GM21447 (cell line): ENCODE measurements at regions not wholly inside any gene's neighbourhood (a gene's known extent, or its start where the extent isn't known, plus 50 kb on each side); places are given as distances from the start of the nearest gene placed in this dataset.

Experiments
- ATAC-seq: cut with Tn5 transposase; IDR thresholded peaks from one replicate; pipeline ENCODE4 v1.9.1; 2021; ENCODE audit not compliant: unreplicated experiment

DNA sequence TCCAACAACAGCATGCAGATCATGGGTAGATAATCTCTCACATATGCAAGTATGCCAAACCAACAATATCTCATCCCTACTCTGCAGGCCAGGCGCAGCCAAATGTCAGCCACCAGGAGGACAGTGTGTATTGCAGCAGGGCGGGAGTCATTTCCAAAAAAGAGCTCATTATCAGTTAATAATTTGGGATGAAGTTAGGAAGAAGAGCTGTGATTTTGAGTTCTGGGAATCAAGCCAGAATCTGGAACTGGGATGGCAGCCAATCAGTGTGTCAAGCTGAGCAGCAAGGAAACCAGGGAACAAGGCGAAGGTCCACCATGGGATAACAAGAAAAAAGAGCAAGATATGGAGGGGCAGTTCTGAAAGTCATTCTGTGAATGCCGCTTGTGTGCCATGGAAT lies 88.2 kb upstream of the CAMK2D start:
- no peak for ATAC-seq

DNA sequence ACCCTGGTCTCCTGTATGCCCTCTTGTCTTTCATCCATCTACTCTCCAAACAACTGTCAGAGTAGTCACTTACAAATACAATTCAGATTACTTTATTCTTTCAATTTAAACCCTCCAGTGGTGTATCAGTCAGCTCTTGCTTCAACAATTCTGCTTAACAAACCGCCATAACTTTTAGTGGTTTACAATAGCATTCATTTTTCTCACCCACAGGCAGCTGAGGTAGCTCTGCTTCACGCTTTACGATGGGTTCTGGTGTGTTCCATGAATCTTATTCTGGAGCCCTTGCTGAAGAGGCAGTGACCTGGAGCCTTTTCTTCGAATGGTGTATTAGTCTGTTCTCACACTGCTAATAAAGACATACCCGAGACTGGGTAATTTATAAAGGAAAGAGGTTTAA lies 86.2 kb upstream of the CAMK2D start:
- ATAC-seq = no peak

DNA sequence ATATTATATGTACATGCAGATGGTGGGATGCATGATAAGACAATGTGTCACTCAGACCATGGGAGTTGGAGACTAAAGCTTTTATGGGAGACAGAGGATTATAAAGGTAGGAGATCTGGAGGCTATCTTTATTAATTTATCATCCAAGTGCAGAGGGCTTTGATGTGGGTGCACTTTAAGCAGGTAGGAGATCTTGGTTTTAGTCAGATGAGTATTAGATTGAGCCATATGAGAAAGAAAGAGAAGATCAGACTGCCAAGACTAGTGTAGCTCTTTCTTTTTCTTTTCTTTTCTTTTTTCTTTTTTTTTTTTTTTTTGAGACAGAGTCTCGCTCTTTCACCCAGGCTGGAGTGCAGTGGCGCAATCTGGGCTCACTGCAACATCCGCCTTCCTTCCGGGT lies 84.9 kb upstream of the CAMK2D start:
- no peak for ATAC-seq

DNA sequence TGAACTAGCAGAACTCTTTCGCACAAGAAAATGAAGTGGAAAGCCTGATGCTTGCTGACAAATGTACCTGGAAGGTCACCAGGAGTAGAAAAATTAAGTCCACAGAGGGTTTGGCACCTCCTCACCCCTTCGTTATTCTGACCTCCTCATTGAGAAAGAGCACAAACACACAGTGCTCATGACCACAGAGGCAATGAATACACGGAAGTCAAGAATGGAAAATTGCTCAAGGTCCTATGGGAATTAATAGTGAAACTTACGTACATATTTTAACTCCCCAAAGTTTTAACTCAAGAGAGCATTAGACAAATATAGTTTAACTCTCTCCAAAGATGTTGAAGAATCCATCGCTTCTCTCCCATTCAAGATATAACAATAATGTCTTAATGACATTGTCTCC lies 83.6 kb upstream of the CAMK2D start:
- no peak for ATAC-seq

- ATAC-seq = no peak
These were observed 82.8 kb upstream of the CAMK2D start for GRCh38 chr4:113844369-113844768.

GRCh38 chr4:113840861-113841260 lies 79.3 kb upstream of the CAMK2D start:
- ATAC-seq = no peak

DNA sequence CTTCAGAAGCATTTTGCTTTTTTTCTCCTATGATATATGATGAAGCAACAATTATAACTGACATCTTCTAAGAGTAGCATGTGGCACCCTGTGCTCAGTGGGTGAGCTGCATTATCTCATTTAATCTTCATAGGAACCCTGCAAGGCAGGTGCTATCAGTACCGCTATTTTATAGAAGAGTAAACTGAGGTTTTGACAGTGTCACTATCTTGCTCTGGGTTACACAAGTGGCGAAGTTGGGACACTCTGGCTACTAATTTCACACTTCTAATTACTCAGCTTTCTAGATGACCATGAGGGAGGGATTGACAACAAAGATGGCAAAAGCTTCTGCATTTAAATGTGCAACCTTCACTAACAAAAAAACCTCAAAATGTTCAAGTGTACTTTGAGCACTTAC lies 76.9 kb upstream of the CAMK2D start:
- ATAC-seq = no peak

DNA sequence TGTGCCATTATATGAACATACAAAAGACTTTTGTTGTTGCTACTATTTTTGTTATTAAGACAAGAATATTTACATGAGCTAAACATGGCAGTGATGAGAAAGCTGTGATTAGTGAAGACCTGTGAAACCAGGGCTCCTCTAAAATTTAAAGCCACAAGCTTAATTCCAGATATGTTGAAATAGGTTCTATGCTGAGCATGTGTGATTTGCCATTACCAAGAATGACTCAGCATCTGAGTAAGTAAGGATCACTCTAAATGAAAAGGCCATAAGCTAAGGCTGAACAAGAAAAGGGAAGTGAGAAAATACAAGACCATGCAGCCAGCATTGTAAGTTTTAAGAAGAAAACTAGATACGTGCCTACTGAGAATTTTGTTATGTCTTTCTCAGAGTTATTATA lies 75.9 kb upstream of the CAMK2D start:
- ATAC-seq = peak; percentile 100

GRCh38 chr4:113835005-113835404 lies 73.5 kb upstream of the CAMK2D start:
- no peak for ATAC-seq

DNA sequence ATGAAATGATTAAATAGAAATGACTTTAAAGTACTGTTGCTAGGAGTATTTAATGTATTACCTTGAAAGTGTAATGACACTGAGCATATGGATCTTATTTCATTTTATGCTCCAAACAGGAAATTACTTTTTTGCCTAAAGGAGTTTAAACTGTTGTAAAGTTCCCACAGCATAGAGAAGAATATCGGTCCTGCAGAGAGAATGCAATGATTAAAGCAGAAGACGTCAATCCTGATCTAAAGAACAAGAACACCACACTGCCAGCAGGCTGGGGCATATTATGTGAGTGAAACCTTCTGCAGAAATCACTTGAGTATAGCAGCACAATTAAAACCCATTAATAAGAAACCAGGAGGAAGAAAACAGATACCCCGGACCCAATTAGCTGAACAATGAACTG lies 72.8 kb upstream of the CAMK2D start:
- ATAC-seq = no peak

- no peak for ATAC-seq
These were observed 71.3 kb upstream of the CAMK2D start for GRCh38 chr4:113832803-113833202.

- no peak for ATAC-seq
These were observed 69.9 kb upstream of the CAMK2D start for GRCh38 chr4:113831457-113831856.

DNA sequence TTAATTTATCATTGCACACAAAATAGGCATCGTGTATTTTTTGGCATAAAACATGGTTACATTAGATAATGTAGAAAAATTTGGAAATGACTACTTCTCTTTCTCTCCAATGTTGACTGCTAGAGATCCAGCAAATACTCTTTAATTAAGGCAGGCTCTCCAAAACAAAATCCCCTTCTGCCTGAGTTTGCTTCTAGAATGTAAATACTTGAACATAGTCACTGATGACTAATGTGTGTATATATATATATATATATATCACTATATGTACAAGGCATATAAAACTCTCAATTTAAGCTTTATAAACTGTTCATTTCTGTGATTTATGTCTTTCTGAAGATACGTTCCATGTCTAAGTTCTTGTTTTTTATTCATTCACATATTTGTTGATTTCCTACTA lies 67.2 kb upstream of the CAMK2D start:
- ATAC-seq = no peak

DNA sequence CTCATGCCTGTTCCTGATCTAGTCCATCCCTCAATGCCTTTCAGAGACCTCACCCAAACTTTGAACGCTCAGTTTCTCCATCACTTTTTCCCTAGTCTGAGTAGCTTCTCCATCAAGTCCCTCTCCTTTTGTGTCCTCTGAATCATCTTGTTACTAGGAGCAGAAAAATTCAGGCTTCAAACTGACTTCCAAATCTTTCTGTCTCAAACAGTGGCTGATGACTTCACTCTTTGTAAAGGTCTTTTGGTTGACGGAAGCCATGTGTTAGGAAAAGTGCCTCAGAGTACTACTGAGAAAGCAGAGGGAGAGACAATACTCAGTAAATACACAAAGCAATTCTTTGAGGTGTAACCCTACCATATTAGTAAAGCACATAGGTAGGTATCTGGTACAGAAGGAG lies 65.7 kb upstream of the CAMK2D start:
- ATAC-seq = no peak

- no peak for ATAC-seq
These were observed 64.9 kb upstream of the CAMK2D start for GRCh38 chr4:113826421-113826820.

GRCh38 chr4:113825272-113825671 lies 63.7 kb upstream of the CAMK2D start:
- peak; percentile 68 for ATAC-seq

DNA sequence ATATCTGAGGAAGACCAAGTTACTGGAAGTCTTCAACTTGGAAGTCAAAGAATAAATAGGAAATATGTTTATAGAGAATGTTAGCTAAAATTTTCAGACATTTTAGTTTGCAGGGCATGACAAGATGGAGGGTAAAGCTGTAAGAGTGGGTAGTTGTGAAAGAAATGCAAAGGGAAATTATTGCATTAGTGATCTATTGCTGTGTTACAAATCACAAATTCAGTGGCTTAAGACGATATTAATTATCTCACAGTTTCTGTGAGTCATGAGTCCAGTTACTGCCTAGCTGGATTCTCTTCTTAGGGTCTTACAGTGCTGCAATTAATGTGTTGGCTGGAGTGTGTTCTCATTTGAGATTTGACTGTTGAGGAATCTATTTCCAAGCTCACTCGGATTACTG lies 62.9 kb upstream of the CAMK2D start:
- ATAC-seq = no peak

- ATAC-seq = peak; percentile 75
These were observed 61.7 kb upstream of the CAMK2D start for GRCh38 chr4:113823291-113823659.

DNA sequence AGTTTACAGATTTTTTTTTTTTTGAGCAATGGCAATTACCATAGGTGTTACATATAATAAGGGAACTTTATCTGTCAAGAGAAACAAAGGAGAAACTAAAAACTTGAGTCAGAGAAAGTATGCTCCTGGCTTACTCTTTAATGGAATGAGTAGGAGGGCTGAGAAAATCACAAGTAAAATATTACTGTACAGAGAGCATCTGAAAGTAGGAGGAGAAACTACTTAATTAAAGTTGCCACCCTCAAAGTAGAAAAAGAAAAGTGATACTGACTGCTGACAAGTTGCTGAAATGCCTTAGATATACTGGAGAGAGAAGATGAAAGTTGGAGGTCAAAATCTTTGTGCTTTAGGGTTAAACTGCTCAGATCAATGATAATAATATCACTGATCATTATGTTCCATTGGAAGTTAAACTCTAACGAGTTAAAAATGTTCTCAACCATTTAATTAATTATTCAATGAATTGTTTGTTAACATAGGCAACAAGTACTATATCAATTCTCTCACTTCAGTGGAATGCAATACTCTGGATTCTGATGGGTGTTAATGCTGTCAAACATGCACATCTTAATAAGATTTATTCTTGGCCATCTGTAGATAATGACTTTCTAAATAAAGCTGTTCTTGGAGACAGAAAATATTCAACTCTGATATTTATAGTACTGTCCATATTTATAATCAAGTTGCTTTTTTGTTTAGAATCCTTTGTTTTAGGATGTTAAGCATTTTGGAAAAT lies 61.2 kb upstream of the CAMK2D start:
- peak; percentile 69 for ATAC-seq

GRCh38 chr4:113821856-113822255 lies 60.3 kb upstream of the CAMK2D start:
- no peak for ATAC-seq

GRCh38 chr4:113820108-113820507 lies 58.6 kb upstream of the CAMK2D start:
- no peak for ATAC-seq

GRCh38 chr4:113815826-113816225 lies 54.3 kb upstream of the CAMK2D start:
- no peak for ATAC-seq

DNA sequence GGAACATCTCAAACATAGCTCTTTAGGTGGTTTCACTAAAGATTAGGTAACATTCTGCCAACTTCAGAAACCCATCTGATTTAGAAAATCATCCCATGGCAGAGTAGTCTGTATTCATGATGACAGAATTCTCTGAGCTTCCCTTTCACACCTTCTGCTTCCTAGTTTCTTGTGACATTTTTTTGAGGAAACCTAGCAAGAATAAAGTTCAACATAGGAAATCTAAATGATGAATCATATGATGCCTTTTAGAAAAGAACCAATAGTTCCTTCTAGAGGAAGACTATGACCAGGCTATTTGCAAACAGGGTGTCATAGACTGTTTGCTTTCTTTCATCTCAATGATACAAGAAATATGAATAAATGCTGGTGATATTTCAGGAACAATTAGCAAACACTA lies 49.8 kb upstream of the CAMK2D start:
- no peak for ATAC-seq
